Tibial nerve (tissue), 4 donors: ENCODE measurements at regions not wholly inside any gene's neighbourhood (a gene's known extent, or its start where the extent isn't known, plus 50 kb on each side); places are given as distances from the start of the nearest gene placed in this dataset.

Experiments used
- DNase-seq, 2 donors: peaks; one replicate each; pipeline ENCODE4 v3.0.0-alpha.2; 2019; ENCODE audit warnings: low spot score in 2 of 2
- H3K27ac ChIP-seq, 4 donors: fragments of 200-600 bp; sonication (generic) in 3 of 4; one replicate each; pipeline ENCODE4 v1.5.1; 2017 to 2019; ENCODE audit warnings: mild to moderate bottlenecking in 1 of 4
- H3K27me3 ChIP-seq, 2 donors: fragments of 200-600 bp; sonication (generic) in 1 of 2; one replicate each; pipeline versions ENCODE4 v1.5.1 to v1.6.0; 2017 to 2019
- H3K36me3 ChIP-seq, 3 donors: fragments of 200-600 bp; sonication (generic); one replicate each; pipeline ENCODE4 v1.5.1; 2018 to 2019
- H3K4me1 ChIP-seq, 4 donors: fragments of 200-600 bp; sonication (generic) in 3 of 4; one replicate each; pipeline ENCODE4 v1.5.1; 2017 to 2019
- H3K4me3 ChIP-seq, 4 donors: fragments of 200-600 bp; sonication (generic) in 3 of 4; one replicate each; pipeline ENCODE4 v1.5.1; 2017 to 2019; ENCODE audit warnings: mild to moderate bottlenecking in 1 of 4, moderate library complexity in 1 of 4
- H3K9me3 ChIP-seq, 4 donors: fragments of 200-600 bp; sonication (generic) in 3 of 4; one replicate each; pipeline ENCODE4 v1.5.1; 2017 to 2019
- CTCF ChIP-seq, 5 experiments: fragments of 200-600 bp in 3 of 5; fragments of 450-650 bp in 2 of 5; sonication (generic) in 3 of 5; IDR thresholded peaks; one replicate each; pipeline ENCODE4 v1.5.1; 2016 to 2019; ENCODE audit warnings: antibody characterized with exemption in 5 of 5, mild to moderate bottlenecking in 3 of 5, moderate library complexity in 2 of 5
- EP300 ChIP-seq, 2 donors: sonication (generic); formaldehyde crosslinking; IDR thresholded peaks; one replicate each; pipeline ENCODE4 v1.6.1; 2017; ENCODE audit warnings: antibody characterized with exemption in 2 of 2, mild to moderate bottlenecking in 1 of 2
- POLR2A ChIP-seq, 2 donors: fragments of 450-650 bp; IDR thresholded peaks; one replicate each; pipeline ENCODE4 v1.6.1; 2017; ENCODE audit warnings: antibody characterized with exemption in 2 of 2, mild to moderate bottlenecking in 2 of 2, moderate library complexity in 2 of 2
- WGBS, 2 donors: methylation state at CpG; one replicate each; pipeline ENCODE4 v1.1.5; 2018; 5-methylcytosine and 5-hydroxymethylcytosine counted together

DNA sequence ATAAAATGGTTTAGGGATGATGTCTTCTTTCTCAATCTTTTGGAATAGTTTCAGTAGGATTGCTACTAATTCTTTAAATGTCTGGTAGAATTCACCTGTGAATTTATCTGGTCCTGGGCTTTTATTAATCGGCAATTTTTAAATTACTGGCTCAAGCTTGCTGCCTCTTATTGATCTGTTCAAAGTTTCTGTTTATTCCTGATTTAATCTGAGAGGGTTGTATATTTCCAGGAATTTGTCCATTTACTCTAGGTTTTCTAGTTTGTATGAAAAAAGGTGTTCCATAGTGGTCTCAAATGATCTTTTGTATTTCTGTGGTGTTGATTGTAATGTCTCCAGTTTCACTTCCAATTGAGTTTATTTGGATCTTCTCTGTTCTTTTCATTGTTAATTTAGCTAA, 617.8 kb downstream of the LTN1 start:
- WGBS, 2 donors, result 89 to 98% methylated on average over 1 of the region's 1 CpG
- TF ChIP-seq CTCF (IDR thresholded peaks at IDR 0.05) (no peak), POLR2A (IDR thresholded peaks at IDR 0.05) (no peak), EP300 (IDR thresholded peaks at IDR 0.05) (no peak)

GRCh38 chr21:28371713-28372112, 621.0 kb downstream of the LTN1 start:
- 94% methylated on average over 4 of the region's 4 CpGs for WGBS, 2 donors
- Histone ChIP-seq H3K36me3 (no peaks in the 10 kb centered on the region), H3K27me3 (no peaks in the 10 kb centered on the region), H3K4me3 (no peak overlapping the region), H3K27ac (no peak overlapping the region), H3K4me1 (no peaks in the 10 kb centered on the region), H3K9me3 (peaks cover 0 to 18% (median 11%) of the 10 kb centered on the region in 4 donors)
- TF ChIP-seq POLR2A (IDR thresholded peaks at IDR 0.05) (no peak), CTCF (IDR thresholded peaks at IDR 0.05) (no peak), EP300 (IDR thresholded peaks at IDR 0.05) (no peak)
- DNase-seq, result no peak

More for the DNA sequence above, 617.8 kb downstream of the LTN1 start:
- Histone ChIP-seq H3K4me1 (no peaks in the 10 kb centered on the region), H3K36me3 (no peaks in the 10 kb centered on the region), H3K27ac (no peak overlapping the region), H3K27me3 (no peaks in the 10 kb centered on the region), H3K9me3 (peaks cover 0 to 18% (median 11%) of the 10 kb centered on the region in 4 donors), H3K4me3 (no peak overlapping the region)
- no peak for DNase-seq

DNA sequence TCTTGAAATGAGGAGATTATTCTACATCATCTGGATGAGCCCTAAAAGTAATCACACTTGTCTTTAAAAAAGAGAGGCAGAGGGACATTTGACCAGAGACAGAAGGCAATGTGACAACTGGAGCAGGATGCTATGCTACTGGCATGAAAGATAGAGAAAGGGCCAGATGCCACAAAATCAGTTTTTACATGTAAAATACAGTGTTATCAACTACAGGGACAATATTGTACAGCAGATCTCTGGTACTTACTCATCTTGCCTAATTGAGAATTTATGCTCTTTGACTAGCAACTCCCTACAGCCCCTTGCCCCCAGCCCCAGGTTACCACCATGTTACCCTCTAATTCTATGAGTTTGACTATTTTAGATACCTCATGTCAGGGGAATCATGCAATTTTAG, 633.4 kb downstream of the LTN1 start:
- Histone ChIP-seq H3K27ac (no peak overlapping the region), H3K36me3 (no peaks in the 10 kb centered on the region), H3K4me3 (no peak overlapping the region), H3K27me3 (no peaks in the 10 kb centered on the region), H3K9me3 (no peaks in the 10 kb centered on the region), H3K4me1 (peaks cover 0 to 5% (median 0%) of the 10 kb centered on the region in 4 donors)
- DNase-seq, result no peak
- TF ChIP-seq EP300 (IDR thresholded peaks at IDR 0.05), result no peak
- no peak for TF ChIP-seq CTCF (IDR thresholded peaks at IDR 0.05)
- TF ChIP-seq POLR2A (IDR thresholded peaks at IDR 0.05), result no peak

DNA sequence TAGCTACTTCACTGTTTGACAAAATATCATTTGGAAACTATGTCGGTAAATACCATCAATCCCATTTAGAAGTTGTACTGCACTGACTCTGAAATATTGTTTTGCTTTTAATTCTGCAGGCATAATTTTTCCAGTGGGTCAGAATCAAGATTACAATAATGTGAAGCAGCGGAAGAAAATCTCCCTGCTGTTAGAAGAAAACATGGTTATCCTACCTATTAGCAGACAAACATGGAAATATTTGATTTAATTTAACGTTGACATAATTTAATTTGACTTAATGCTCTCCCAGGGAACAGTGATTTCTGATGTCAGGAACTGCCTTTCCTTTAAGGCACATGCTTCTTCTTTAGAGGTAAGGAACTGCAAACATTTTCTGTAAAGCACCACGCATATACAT, 634.0 kb downstream of the LTN1 start:
- Histone ChIP-seq H3K36me3 (no peaks in the 10 kb centered on the region), H3K27me3 (no peaks in the 10 kb centered on the region), H3K4me3 (no peak overlapping the region), H3K4me1 (peaks cover 0 to 5% (median 0%) of the 10 kb centered on the region in 4 donors), H3K9me3 (no peaks in the 10 kb centered on the region), H3K27ac (no peak overlapping the region)
- no peak for DNase-seq
- TF ChIP-seq EP300 (IDR thresholded peaks at IDR 0.05), result no peak
- no peak for TF ChIP-seq POLR2A (IDR thresholded peaks at IDR 0.05)
- TF ChIP-seq CTCF (IDR thresholded peaks at IDR 0.05), result no peak
- 70 to 75% methylated on average over 4 of the region's 4 CpGs for WGBS, 2 donors

DNA sequence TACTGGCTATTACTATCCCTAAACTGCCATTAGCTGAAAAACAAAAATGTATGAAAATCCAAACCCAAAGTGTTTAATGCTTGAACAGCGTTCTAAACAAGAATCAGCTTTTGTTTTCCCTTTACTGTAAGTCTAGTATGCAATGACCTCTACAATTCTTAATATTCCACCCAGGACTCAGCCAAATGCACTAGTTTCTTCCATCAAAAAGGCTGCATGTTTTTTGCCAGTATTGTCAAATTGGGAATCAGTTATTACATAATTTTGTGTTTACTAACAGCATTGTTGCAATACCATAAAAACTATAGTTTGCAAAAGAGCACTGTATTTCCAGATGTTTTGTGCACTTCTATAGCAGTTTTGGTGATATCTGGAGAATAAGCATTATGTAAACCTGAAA, 634.5 kb downstream of the LTN1 start:
- WGBS, 2 donors, result 24 to 34% methylated on average over 1 of the region's 1 CpG
- H3K27ac ChIP-seq, result no peak overlapping the region
- no peak for DNase-seq
- peaks cover 0 to 5% (median 0%) of the 10 kb centered on the region in 4 donors for H3K4me1 ChIP-seq
- no peaks in the 10 kb centered on the region for H3K27me3 ChIP-seq
- no peak overlapping the region for H3K4me3 ChIP-seq
- H3K9me3 ChIP-seq, result no peaks in the 10 kb centered on the region
- TF ChIP-seq POLR2A (IDR thresholded peaks at IDR 0.05) (no peak), CTCF (IDR thresholded peaks at IDR 0.05) (no peak), EP300 (IDR thresholded peaks at IDR 0.05) (no peak)
- no peaks in the 10 kb centered on the region for H3K36me3 ChIP-seq
